Rectal smooth muscle tissue (tissue), 1 donor: ENCODE measurements at regions not wholly inside any gene's neighbourhood (a gene's known extent, or its start where the extent isn't known, plus 50 kb on each side); places are given as distances from the start of the nearest gene placed in this dataset.
"Not testable (repeated sequence)": the region's sequence is repeated elsewhere in the genome, so short reads cannot be mapped to it uniquely, and the experiment has no call there.

ENCODE experiments used
- H3K27ac ChIP-seq: one replicate; pipeline ENCODE4 v1.7.0; 2013; ENCODE audit warnings: low read depth, low read length, inconsistent platforms
- H3K27me3 ChIP-seq: one replicate; pipeline ENCODE4 v1.7.0; 2013; ENCODE audit warnings: low read length; ENCODE audit not compliant: control insufficient read depth, insufficient read depth
- H3K36me3 ChIP-seq: one replicate; pipeline ENCODE4 v1.7.0; 2013; ENCODE audit warnings: low read length; ENCODE audit not compliant: control insufficient read depth, insufficient read depth
- H3K4me1 ChIP-seq: one replicate; pipeline ENCODE4 v1.7.0; 2013; ENCODE audit warnings: low read length; ENCODE audit not compliant: control insufficient read depth, insufficient read depth
- H3K4me3 ChIP-seq: one replicate; pipeline ENCODE4 v1.7.0; 2013; ENCODE audit warnings: low read length
- H3K9ac ChIP-seq: one replicate; pipeline ENCODE4 v1.7.0; 2013; ENCODE audit warnings: low read length

GRCh38 chr5:110951373-110951791, 120.1 kb upstream of the TSLP start:
- Histone ChIP-seq H3K9ac (no peak overlapping the region), H3K27ac (no peak overlapping the region), H3K4me3 (no peak overlapping the region), H3K27me3 (no peaks in the 10 kb centered on the region), H3K36me3 (no peaks in the 10 kb centered on the region), H3K4me1 (no peaks in the 10 kb centered on the region)

DNA sequence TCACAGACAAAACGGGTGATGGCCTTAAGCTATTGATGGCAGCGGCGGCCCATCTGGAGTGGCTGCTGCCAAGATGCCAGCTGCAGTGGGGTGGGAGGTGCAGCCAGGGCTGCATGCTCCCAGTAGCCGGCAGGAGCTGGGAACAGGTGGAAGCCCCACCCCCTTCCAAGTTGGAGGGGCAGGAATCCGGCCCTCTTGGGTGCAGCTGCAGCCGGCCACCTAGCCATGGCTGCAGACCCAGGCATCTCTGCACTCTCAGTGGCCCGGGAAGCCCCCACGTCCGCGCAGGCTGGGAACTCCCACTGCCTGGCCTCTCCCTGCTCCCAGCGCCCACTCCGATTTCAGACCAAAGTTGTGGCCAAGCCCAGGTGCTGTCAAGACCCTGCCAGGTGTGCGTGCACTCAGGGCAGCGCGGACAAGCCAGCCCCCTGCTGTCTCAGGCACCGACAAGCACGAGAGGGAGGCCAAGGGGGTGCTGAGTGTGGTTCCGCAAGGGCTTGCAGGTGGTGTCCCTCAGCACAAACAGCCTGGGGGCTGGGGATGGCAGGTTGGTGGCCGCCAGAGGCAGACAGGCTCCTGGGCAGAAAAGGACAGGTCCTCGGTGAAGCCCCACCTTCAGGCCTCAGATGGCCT, 115.1 kb upstream of the TSLP start:
- Histone ChIP-seq H3K36me3 (no peaks in the 10 kb centered on the region), H3K9ac (no peak overlapping the region)

DNA sequence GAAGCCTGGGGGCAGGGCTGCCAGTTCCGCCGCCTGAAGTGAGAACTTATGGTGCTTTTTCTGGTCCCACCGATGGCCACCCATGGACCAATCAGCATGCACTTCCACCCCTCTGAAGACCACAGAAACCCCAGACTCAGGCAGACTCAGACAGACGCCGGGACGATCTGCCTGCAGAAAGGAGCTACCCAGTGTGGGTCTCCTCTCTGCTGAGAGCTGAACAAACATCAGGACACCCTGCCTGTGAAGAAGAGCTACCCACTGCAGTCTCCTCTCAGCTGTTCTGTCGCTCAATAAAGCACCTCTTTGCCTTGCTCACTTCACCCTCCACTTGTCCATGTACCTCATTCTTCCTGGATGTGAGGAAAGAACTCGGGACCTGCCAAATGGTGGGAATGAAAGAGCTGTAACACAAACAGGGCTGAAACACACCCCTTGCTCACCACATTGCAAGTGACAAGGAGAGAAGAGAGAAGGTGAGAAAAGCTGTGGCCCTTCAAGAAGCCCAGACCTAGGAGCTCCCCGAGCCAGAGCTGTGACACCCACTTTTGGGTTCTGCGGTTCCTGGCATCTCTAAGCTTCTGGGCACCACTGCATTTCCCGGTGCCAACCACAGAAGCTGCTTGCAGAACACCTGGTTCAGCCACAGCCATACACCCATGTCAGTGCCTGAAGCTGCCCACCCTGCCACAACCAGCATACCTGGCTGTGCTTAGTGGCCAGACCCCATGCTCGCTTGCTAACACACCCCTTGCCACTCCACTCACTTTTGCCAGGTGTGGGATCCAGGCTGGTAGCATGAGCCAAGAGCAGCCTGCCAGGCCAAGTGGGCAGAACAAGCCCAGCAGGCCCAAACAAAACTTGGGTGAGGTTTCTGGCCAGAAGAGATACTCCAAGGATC, 114.3 kb upstream of the TSLP start:
- Histone ChIP-seq H3K27ac (no peak overlapping the region), H3K4me1 (no peaks in the 10 kb centered on the region), H3K9ac (no peak overlapping the region), H3K27me3 (no peaks in the 10 kb centered on the region), H3K36me3 (no peaks in the 10 kb centered on the region), H3K4me3 (no peak overlapping the region)

More for the DNA sequence above, 115.1 kb upstream of the TSLP start:
- Histone ChIP-seq H3K27me3 (no peaks in the 10 kb centered on the region), H3K4me1 (no peaks in the 10 kb centered on the region), H3K4me3 (no peak overlapping the region), H3K27ac (no peak overlapping the region)

GRCh38 chr5:110957934-110958333, 113.6 kb upstream of the TSLP start:
- Histone ChIP-seq H3K4me1 (no peaks in the 10 kb centered on the region), H3K4me3 (no peak overlapping the region), H3K36me3 (no peaks in the 10 kb centered on the region), H3K9ac (no peak overlapping the region), H3K27me3 (no peaks in the 10 kb centered on the region), H3K27ac (no peak overlapping the region)

DNA sequence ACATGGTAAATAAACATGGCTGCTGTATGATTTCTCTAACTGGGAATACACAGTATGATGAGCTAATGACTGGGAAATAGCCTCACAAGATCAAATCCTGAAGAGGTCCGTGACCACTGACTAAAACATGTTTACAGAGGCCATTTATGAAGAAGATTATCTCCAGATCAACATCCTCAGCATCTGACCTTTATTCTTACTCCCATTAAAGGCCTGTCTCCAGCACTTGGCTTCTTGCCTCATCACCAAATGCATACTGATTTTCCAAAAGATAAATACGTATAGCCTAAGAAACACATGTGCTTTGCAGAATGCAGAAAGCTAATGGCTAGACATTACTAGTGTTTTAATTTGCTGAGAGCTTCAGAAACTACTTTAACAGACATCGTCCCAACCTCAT, 108.0 kb upstream of the TSLP start:
- no peak overlapping the region for H3K9ac ChIP-seq
- H3K36me3 ChIP-seq = no peaks in the 10 kb centered on the region

GRCh38 chr5:110965773-110966581, 105.5 kb upstream of the TSLP start:
- Histone ChIP-seq H3K27ac (no peak overlapping the region), H3K4me1 (no peaks in the 10 kb centered on the region), H3K27me3 (no peaks in the 10 kb centered on the region), H3K4me3 (no peak overlapping the region), H3K9ac (no peak overlapping the region), H3K36me3 (no peaks in the 10 kb centered on the region)

More for the DNA sequence above, 108.0 kb upstream of the TSLP start:
- Histone ChIP-seq H3K27me3 (no peaks in the 10 kb centered on the region), H3K27ac (no peak overlapping the region), H3K4me1 (no peaks in the 10 kb centered on the region), H3K4me3 (no peak overlapping the region)

- Histone ChIP-seq H3K27me3 (no peaks in the 10 kb centered on the region), H3K27ac (no peak overlapping the region), H3K4me1 (no peaks in the 10 kb centered on the region), H3K36me3 (no peaks in the 10 kb centered on the region), H3K9ac (no peak overlapping the region), H3K4me3 (no peak overlapping the region)
Observed at GRCh38 chr5:110968246-110969005, 103.1 kb upstream of the TSLP start.

- H3K9ac ChIP-seq = no peak overlapping the region
- H3K36me3 ChIP-seq = no peaks in the 10 kb centered on the region
- H3K4me3 ChIP-seq = no peak overlapping the region
- no peak overlapping the region for H3K27ac ChIP-seq
- no peaks in the 10 kb centered on the region for H3K4me1 ChIP-seq
- no peaks in the 10 kb centered on the region for H3K27me3 ChIP-seq
Observed at GRCh38 chr5:110969502-110969901, 102.0 kb upstream of the TSLP start.

- no peak overlapping the region for H3K9ac ChIP-seq
Observed at GRCh38 chr5:110973510-110973909, 98.0 kb upstream of the TSLP start.

DNA sequence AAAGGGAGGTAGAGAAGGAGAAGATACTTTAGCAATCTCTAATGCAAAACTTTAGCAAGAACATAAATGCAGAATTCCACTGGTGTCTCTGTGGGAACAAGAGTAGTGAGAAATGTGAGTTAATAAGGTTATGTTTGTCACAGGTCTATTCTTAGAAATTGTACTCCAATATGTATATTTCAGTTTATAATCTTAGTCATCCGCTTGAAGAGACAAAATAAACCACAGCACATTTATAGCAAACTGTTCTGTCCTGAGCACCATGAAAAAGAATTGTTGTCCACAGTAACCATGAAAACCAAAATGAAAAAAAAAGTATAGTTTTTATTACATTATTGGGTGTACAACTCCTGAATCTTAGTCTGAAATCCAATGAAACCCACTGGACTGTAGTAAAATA, 93.6 kb upstream of the TSLP start:
- Histone ChIP-seq H3K4me1 (no peaks in the 10 kb centered on the region), H3K4me3 (no peak overlapping the region), H3K9ac (no peak overlapping the region), H3K36me3 (no peaks in the 10 kb centered on the region), H3K27me3 (no peaks in the 10 kb centered on the region), H3K27ac (no peak overlapping the region)

More at GRCh38 chr5:110973510-110973909, 98.0 kb upstream of the TSLP start:
- Histone ChIP-seq H3K27ac (no peak overlapping the region), H3K27me3 (no peaks in the 10 kb centered on the region), H3K4me1 (no peaks in the 10 kb centered on the region), H3K36me3 (no peaks in the 10 kb centered on the region), H3K4me3 (no peak overlapping the region)

GRCh38 chr5:110985882-110986281, 85.6 kb upstream of the TSLP start:
- H3K27me3 ChIP-seq, H3K9ac ChIP-seq, H3K4me1 ChIP-seq, H3K4me3 ChIP-seq, H3K27ac ChIP-seq, H3K36me3 ChIP-seq: not testable (repeated sequence)

DNA sequence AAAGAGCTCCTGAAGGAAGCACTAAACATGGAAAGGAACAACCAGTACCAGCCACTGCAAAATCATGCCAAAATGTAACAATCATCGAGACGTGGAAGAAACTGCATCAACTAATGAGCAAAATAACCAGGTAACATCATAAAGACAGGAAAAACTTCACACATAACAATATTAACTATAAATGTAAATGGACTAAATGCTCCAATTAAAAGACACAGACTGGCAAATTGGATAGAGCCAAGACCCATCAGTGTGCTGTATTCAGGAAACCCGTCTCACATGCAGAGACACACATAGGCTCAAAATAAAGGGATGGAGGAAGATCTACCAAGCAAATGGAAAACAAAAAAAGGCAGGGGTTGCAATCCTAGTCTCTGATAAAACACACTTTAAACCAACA, 83.9 kb upstream of the TSLP start:
- not testable (repeated sequence) for H3K27ac ChIP-seq, H3K36me3 ChIP-seq, H3K9ac ChIP-seq, H3K27me3 ChIP-seq, H3K4me1 ChIP-seq, H3K4me3 ChIP-seq
